Testis (tissue), 2 donors: ENCODE measurements at regions not wholly inside any gene's neighbourhood (a gene's known extent, or its start where the extent isn't known, plus 50 kb on each side); places are given as distances from the start of the nearest gene placed in this dataset.

Source experiments
- CTCF ChIP-seq, 3 experiments: fragments of 450-650 bp in 2 of 3; fragments of 200-600 bp in 1 of 3; sonication (generic) in 1 of 3; IDR thresholded peaks; one replicate each; pipeline ENCODE4 v1.5.1; 2016 to 2019; ENCODE audit warnings: antibody characterized with exemption in 3 of 3, mild to moderate bottlenecking in 2 of 3, moderate library complexity in 1 of 3
- POLR2A ChIP-seq: fragments of 450-650 bp; IDR thresholded peaks from one replicate; pipeline ENCODE4 v1.6.1; 2017; ENCODE audit warnings: antibody characterized with exemption, mild to moderate bottlenecking, moderate library complexity

GRCh38 chr2:160735696-160736095, 242.1 kb upstream of the RBMS1 start:
- TF ChIP-seq CTCF (IDR thresholded peaks at IDR 0.05) = no peak
- TF ChIP-seq POLR2A = no peak
